Stimulated activated CD4-positive, alpha-beta T cell treated with anti-CD3 and anti-CD28 coated beads, Interleukin-1b, Interleukin-23, amount 100 ng/mL, for 1 hour (primary cell): ENCODE measurements at regions not wholly inside any gene's neighbourhood (a gene's known extent, or its start where the extent isn't known, plus 50 kb on each side); places are given as distances from the start of the nearest gene placed in this dataset.

Experiments
- DNase-seq, 2 donors: peaks; one replicate each; pipeline ENCODE4 v3.0.0-alpha.2; 2020; ENCODE audit warnings: low read depth in 2 of 2

- no peak for DNase-seq
These were observed 328.9 kb downstream of the SEC23A start for GRCh38 chr14:38774162-38774561.

- no peak for DNase-seq
These were observed 332.8 kb downstream of the SEC23A start for GRCh38 chr14:38770251-38770650.

GRCh38 chr14:38762845-38763244, 340.2 kb downstream of the SEC23A start:
- DNase-seq: no peak

- no peak for DNase-seq
These were observed 340.6 kb downstream of the SEC23A start for GRCh38 chr14:38762426-38762825.

- DNase-seq: no peak
These were observed 342.0 kb downstream of the SEC23A start for GRCh38 chr14:38761033-38761432.

- no peak for DNase-seq
These were observed 344.4 kb downstream of the SEC23A start for GRCh38 chr14:38758661-38759060.

GRCh38 chr14:38755036-38755435, 348.0 kb downstream of the SEC23A start:
- no peak for DNase-seq

GRCh38 chr14:38752750-38753149, 350.3 kb downstream of the SEC23A start:
- DNase-seq: no peak

- no peak for DNase-seq
These were observed 350.7 kb downstream of the SEC23A start for GRCh38 chr14:38752341-38752740.

GRCh38 chr14:38751459-38751858, 351.6 kb downstream of the SEC23A start:
- no peak for DNase-seq

- no peak for DNase-seq
These were observed 353.1 kb downstream of the SEC23A start for GRCh38 chr14:38749936-38750335.

- DNase-seq: no peak
These were observed 357.2 kb downstream of the SEC23A start for GRCh38 chr14:38745861-38746260.

GRCh38 chr14:38743966-38744584, 359.0 kb downstream of the SEC23A start:
- DNase-seq: no peak

GRCh38 chr14:38737686-38738407, 365.2 kb downstream of the SEC23A start:
- no peak for DNase-seq

GRCh38 chr14:38735005-38735404, 368.0 kb downstream of the SEC23A start:
- no peak for DNase-seq

GRCh38 chr14:38731962-38732361, 371.1 kb downstream of the SEC23A start:
- DNase-seq: no peak

- no peak for DNase-seq
These were observed 372.6 kb downstream of the SEC23A start for GRCh38 chr14:38730420-38730819.

GRCh38 chr14:38727731-38728130, 375.3 kb downstream of the SEC23A start:
- DNase-seq: no peak

GRCh38 chr14:38724621-38725020, 378.4 kb downstream of the SEC23A start:
- DNase-seq: no peak

- DNase-seq: no peak
These were observed 379.1 kb downstream of the SEC23A start for GRCh38 chr14:38723959-38724358.

- no peak for DNase-seq
These were observed 379.8 kb downstream of the SEC23A start for GRCh38 chr14:38723277-38723676.

GRCh38 chr14:38721822-38722431, 381.1 kb downstream of the SEC23A start:
- DNase-seq: no peak

- no peak for DNase-seq
These were observed 384.5 kb downstream of the SEC23A start for GRCh38 chr14:38718519-38718918.
